NB4 (cell line): ENCODE measurements at regions not wholly inside any gene's neighbourhood (a gene's known extent, or its start where the extent isn't known, plus 50 kb on each side); places are given as distances from the start of the nearest gene placed in this dataset.

Experiments
- CTCF ChIP-seq: IDR thresholded peaks from one replicate; pipeline ENCODE4 v1.5.1; 2012; ENCODE audit warnings: low read depth, low read length
- MYC ChIP-seq: IDR thresholded peaks from 2 replicates; pipeline ENCODE4 v1.6.1; 2011; ENCODE audit warnings: low read depth, low read length
- POLR2A ChIP-seq: IDR thresholded peaks from 2 replicates; pipeline ENCODE4 v1.6.1; 2011; ENCODE audit warnings: mild to moderate bottlenecking; ENCODE audit not compliant: insufficient read length; ENCODE audit errors: extremely low read depth

DNA sequence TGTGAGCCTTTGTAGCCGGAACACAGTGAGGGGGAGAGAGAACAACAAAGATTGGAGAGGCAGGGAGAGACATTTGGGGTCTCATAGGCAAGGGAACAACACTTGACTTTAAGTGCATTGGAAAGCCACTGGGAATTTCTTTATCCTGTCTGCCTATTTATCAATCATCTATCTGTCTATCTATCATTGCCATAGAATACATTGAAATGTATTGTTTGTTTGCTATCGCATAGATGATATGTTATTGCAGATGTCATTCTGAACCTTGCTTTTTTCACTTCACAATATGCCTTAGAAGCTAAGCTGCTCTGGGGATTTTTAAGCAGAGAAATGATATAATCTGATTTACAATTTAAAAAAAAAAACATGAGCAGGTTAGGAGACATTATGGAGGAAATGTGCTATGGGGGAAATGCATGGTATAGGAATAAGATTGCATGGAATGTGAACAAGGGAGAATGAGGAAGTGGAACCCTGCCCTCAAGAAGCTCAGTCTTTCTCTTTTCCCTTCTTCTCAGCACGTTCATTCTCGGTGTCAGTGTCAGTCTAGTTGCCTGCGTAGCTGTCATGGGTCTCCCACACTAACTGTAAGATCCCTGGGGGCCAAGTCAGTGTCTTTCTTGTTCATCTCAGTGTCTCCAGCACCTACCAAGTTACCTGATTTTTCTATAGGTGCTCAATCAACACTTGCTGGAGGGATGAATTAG is 158.7 kb upstream of the ARHGAP20 start:
- no peak for TF ChIP-seq CTCF
- no peak for TF ChIP-seq POLR2A
- TF ChIP-seq MYC = no peak
